ENCODE measurements at regions not wholly inside any gene's neighbourhood (a gene's known extent, or its start where the extent isn't known, plus 50 kb on each side); places are given as distances from the start of the nearest gene placed in this dataset.

DNA sequence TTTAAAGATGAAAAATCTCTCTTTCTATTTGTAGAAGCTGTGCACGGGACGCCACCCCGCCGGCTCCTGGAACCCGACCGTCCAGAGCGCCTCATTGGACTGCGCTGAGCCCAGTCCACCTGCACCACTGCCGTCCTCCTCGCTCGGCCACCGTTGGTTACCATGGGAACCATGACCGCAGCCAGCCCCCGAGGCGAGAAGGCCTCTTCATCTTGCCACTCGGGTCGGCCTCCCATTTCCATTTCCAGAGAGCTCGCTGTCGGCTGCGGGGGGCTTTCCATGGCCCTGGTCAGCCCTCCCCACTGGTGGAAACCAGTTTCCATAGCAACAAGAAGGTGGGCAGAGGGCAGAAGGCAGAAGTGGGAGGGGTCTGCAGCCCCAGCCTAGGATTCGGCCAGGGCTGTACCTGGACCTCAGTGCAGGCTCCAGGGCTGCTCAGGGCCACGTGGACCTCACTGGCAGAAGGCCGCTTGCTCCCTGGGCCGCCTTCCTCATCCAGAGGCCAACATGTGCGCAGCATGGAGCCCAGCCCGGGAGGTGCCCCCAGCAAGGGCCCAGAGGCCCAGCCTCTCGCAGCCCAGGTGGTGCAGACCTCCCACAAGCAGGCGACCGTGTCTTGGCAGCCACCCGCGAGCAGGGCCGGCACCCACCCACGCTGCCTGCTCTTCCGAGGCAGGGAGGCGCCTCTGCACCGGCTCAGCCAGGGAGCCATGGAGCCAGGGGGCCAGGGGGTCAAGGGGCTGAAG is 283.5 kb upstream of the PPP2R2D start:
- Histone ChIP-seq H3K9me3 (no peaks in the 10 kb centered on the region), H3K4me1 (ENCODE audit: insufficient read depth) (no peaks in the 10 kb centered on the region), H3K27me3 (no peaks in the 10 kb centered on the region), H3K4me3 (no peak overlapping the region), H3K36me3 (no peaks in the 10 kb centered on the region), H3K27ac (no peak overlapping the region)
- no peak for DNase-seq
- 41 to 46% (median 41%) methylated on average over 35 to 36 of the region's 36 CpGs for WGBS, 3 donors
- intact Hi-C loops (cut with DNase I) = no loop called here
- TF ChIP-seq EP300 (IDR thresholded peaks at IDR 0.05) = no peak
- TF ChIP-seq POLR2A (IDR thresholded peaks at IDR 0.05) = no peak
- TF ChIP-seq, protein P1, sequence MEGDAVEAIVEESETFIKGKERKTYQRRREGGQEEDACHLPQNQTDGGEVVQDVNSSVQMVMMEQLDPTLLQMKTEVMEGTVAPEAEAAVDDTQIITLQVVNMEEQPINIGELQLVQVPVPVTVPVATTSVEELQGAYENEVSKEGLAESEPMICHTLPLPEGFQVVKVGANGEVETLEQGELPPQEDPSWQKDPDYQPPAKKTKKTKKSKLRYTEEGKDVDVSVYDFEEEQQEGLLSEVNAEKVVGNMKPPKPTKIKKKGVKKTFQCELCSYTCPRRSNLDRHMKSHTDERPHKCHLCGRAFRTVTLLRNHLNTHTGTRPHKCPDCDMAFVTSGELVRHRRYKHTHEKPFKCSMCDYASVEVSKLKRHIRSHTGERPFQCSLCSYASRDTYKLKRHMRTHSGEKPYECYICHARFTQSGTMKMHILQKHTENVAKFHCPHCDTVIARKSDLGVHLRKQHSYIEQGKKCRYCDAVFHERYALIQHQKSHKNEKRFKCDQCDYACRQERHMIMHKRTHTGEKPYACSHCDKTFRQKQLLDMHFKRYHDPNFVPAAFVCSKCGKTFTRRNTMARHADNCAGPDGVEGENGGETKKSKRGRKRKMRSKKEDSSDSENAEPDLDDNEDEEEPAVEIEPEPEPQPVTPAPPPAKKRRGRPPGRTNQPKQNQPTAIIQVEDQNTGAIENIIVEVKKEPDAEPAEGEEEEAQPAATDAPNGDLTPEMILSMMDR (IDR thresholded peaks at IDR 0.05) = no peak

DNA sequence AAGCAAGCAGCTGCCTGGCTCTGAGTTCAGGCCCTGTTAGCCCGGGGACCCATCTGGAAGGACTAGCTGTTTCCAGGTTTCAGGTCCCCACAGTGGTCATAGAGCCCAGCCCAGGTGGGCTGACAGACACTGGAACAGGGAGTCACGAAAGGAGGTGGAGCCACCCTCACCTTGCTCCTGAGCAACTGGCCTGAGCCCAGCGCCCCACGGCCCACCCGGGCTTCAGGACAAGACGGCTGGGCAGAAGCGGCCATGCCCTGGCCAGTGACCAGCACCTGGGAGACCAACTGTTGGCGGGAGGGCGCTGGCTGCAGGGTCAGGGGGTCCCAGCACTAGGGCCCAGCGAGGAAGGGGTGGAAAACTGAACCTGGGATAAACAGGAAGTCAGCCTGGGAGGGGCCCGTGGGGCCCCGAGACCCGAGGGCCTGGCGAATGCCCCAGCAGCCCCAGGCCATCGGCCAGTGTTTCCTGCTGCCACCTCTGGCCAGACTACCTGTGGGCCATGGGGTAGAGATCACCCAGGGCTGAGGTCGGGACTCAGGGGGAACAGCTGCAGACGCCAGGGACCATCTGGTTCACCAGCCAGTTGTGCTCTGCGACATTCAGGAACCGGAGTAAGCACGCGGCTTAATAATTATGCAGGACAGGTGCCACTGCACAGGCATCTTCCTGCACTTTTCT is 282.1 kb upstream of the PPP2R2D start:
- TF ChIP-seq POLR2A (IDR thresholded peaks at IDR 0.05) (no peak), EP300 (IDR thresholded peaks at IDR 0.05) (no peak)
- TF ChIP-seq, protein P1 (IDR thresholded peaks at IDR 0.05) = no peak
- Histone ChIP-seq H3K4me3 (no peak overlapping the region), H3K27ac (no peak overlapping the region), H3K27me3 (no peaks in the 10 kb centered on the region), H3K36me3 (no peaks in the 10 kb centered on the region), H3K4me1 (ENCODE audit: insufficient read depth) (no peaks in the 10 kb centered on the region), H3K9me3 (no peaks in the 10 kb centered on the region)
- 64 to 66% (median 65%) methylated on average over 18 to 21 of the region's 21 CpGs for WGBS, 3 donors
- DNase-seq = no peak
- intact Hi-C loops (cut with DNase I) = no loop called here

DNA sequence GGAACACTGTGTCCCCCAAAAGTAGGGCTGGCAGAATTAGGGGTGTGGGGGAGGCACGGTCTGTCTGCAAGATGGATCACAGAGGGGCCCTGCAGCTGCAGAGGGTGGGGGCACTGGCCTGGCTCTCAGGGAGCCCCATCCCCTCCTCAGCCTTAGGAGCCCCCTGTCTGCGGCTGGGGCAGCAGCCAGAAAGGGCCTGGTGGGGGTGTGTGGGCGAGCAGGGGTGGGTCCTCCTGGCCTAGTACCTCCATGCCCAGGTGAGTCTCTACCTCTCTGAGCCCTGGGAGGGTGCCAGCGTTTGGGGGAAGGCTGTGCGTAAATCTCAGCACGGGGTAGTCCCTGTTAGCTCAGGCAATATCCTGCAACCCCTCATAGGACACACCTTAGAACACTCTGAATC is 280.5 kb upstream of the PPP2R2D start:
- no peak overlapping the region for H3K27ac ChIP-seq
- DNase-seq = no peak
- H3K27me3 ChIP-seq = no peaks in the 10 kb centered on the region
- no peaks in the 10 kb centered on the region for H3K36me3 ChIP-seq
- WGBS, 3 donors = 82 to 87% (median 86%) methylated on average over 3 to 6 of the region's 6 CpGs
- H3K4me1 ChIP-seq (ENCODE audit: insufficient read depth) = no peaks in the 10 kb centered on the region
- H3K4me3 ChIP-seq = no peak overlapping the region
- TF ChIP-seq, protein P1 (IDR thresholded peaks at IDR 0.05) = no peak
- TF ChIP-seq POLR2A (IDR thresholded peaks at IDR 0.05) (no peak), EP300 (IDR thresholded peaks at IDR 0.05) (no peak)
- intact Hi-C loops (cut with DNase I) = no loop called here
- H3K9me3 ChIP-seq = no peaks in the 10 kb centered on the region

- no peak overlapping the region for H3K27ac ChIP-seq
- H3K4me3 ChIP-seq = no peak overlapping the region
- intact Hi-C loops (cut with DNase I) = no loop called here
- H3K27me3 ChIP-seq = no peaks in the 10 kb centered on the region
- H3K4me1 ChIP-seq (ENCODE audit: insufficient read depth) = no peaks in the 10 kb centered on the region
- H3K36me3 ChIP-seq = no peaks in the 10 kb centered on the region
- DNase-seq = no peak
- 75 to 88% (median 80%) methylated on average over 7 of the region's 7 CpGs for WGBS, 3 donors
- no peak for TF ChIP-seq EP300 (IDR thresholded peaks at IDR 0.05)
- no peak for TF ChIP-seq POLR2A (IDR thresholded peaks at IDR 0.05)
- H3K9me3 ChIP-seq = no peaks in the 10 kb centered on the region
Measured at GRCh38 chr10:131620904-131621303, 279.9 kb upstream of the PPP2R2D start.
